ENCODE measurements at regions not wholly inside any gene's neighbourhood (a gene's known extent, or its start where the extent isn't known, plus 50 kb on each side); places are given as distances from the start of the nearest gene placed in this dataset.

GRCh38 chr3:110667216-110667615 is 404.4 kb upstream of the NECTIN3 start:
- TF ChIP-seq CTCF (IDR thresholded peaks at IDR 0.05) (no peak), POLR2A (IDR thresholded peaks at IDR 0.05) (no peak)
